Hematopoietic multipotent progenitor cell treated with erythropoietin and hydrocortisone succinate and interleukin-3 and kit ligand, for 15 days (in vitro differentiated cells): ENCODE measurements at regions not wholly inside any gene's neighbourhood (a gene's known extent, or its start where the extent isn't known, plus 50 kb on each side); places are given as distances from the start of the nearest gene placed in this dataset.
"Not testable (repeated sequence)": the region's sequence is repeated elsewhere in the genome, so short reads cannot be mapped to it uniquely, and the experiment has no call there.

Experiments
- DNase-seq: peaks from one replicate; pipeline ENCODE4 v3.0.0-alpha.2; 2015; ENCODE audit warnings: low spot score

- no peak for DNase-seq
These were observed 506.5 kb upstream of the TNP1 start for GRCh38 chr2:217366266-217366895.

GRCh38 chr2:217365656-217366055, 505.8 kb upstream of the TNP1 start:
- no peak for DNase-seq

DNA sequence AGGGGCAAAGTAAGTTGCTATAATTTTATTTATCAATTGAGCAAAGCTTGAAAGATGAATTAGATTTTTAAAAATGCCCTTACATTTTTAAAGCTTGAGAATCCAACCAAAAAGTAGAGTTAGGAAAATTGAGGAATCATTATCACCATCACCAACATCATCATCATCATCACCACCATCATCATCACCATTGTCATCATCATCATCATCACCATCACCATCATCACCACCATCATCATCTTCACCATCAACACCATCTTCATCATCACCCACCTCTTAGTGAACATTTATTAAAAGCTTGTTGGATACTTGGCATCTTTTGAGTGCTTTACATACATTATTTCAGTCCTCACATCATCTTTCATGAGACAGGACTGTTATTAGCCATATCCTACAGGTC, 504.4 kb upstream of the TNP1 start:
- DNase-seq, result no peak

GRCh38 chr2:217363470-217363869, 503.6 kb upstream of the TNP1 start:
- no peak for DNase-seq

GRCh38 chr2:217362710-217363109, 502.8 kb upstream of the TNP1 start:
- DNase-seq, result no peak

GRCh38 chr2:217362286-217362685, 502.4 kb upstream of the TNP1 start:
- DNase-seq, result no peak

GRCh38 chr2:217361483-217361880, 501.6 kb upstream of the TNP1 start:
- DNase-seq, result no peak

DNA sequence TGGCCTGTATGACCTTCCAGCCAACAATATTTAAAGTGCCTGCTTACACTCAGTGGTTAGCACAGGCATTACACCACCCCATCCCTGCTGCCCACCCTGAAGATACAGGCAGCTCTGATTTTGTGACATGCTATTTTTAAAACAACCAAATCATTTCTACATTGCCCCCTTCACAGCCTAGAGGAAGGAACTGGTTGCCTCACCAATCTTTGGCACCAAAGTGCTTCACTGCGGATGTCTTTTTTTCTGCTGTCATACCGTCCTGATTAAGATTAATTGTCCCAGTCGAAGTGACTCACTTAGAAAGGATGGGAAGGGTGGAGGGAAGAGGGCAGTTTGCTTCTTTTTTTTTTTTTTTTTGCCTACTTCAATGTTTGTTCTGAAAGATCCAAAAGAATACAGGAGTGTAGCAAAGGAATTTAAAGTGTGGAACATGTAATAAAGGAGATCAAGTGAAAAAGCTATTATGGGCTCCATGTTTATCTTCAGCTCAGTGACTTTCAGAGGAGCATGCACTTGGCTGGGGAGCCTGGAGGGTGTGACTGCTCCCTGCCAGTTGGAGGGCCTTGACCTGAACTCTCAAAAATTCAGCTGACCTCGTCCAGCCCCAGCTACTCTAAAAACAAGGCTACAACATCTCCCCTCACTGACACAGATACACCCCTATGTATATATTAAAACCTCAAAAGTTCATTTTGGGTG, 501.1 kb upstream of the TNP1 start:
- DNase-seq, result no peak

DNA sequence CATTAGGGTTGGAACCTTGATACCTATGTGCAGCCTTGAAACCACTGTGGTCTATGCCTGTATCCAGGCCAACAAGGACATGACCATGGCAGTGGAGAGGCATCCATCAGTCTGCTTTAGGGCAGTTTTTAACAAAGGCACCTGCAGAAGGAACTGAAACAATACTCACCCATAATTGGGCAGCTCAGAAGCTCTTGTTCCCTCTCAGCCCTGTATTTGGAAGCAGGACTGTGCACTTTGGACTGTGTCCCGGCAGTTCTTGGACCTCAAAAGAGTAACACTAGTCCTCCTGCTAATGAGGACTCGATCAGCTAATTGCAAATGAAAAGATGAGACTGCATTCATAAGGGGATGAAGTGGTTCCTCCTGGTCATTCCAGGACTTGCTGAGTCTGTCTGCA, 500.2 kb upstream of the TNP1 start:
- DNase-seq, result no peak

DNA sequence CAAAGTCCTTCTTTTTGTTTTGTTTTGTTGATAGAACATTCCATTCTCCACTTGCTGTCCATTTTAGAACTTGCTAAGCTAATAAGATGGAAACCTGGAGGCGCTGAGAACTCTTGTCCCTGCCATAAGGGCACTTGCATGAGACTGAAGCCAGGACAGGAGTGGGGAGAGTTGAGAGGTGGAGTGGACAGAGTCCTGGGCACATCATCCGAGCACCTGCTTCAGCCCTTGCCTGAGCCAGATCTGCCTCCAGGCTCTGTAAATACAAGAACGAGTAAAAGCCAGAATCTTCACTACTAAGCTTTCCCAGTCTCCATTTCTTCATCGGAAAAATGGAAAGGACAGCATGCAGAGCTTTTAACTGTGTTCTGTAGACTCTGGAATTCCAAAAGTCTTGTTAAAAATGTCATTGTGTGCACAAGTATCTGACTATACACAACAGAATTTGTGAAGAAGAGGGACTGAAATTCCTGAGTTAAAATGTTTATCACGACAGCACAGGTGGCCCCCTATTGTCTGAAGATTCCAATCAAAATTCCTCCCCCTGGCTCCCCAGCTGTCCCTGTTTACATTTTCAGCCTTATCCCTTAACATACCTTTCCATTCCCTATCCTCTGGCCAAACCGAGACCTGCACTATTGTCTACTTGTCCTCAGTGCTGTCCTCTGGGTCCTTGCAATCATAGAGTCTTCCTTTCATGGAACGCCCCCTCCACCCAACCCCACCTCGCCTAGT, 498.2 kb upstream of the TNP1 start:
- DNase-seq, result no peak

GRCh38 chr2:217356781-217357180, 496.9 kb upstream of the TNP1 start:
- no peak for DNase-seq

GRCh38 chr2:217356142-217356541, 496.3 kb upstream of the TNP1 start:
- no peak for DNase-seq

DNA sequence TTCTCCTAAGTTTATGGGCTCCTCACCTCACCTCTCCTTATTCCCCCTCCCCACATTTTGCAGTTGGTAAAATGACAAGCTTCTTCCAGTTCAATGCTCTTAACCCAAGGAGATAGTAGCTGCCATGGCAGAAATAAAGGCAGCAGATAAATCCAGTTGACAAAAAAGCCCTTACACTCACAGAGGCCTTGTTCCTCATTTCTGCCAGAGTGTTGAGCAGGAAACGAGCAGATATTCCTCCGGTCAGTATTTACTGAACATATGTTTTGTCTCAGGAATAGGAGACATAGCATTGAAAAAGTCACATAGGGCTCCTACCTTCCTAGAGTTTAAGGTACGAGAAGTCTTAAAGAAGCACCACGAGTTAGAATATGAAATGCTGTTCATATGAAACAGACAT, 493.7 kb upstream of the TNP1 start:
- DNase-seq, result no peak

GRCh38 chr2:217351378-217351777, 491.5 kb upstream of the TNP1 start:
- DNase-seq, result no peak

- DNase-seq, result no peak
These were observed 489.4 kb upstream of the TNP1 start for GRCh38 chr2:217349251-217349650.

GRCh38 chr2:217347630-217348029, 487.8 kb upstream of the TNP1 start:
- not testable (repeated sequence) for DNase-seq

GRCh38 chr2:217346043-217346442, 486.2 kb upstream of the TNP1 start:
- DNase-seq, result not testable (repeated sequence)

DNA sequence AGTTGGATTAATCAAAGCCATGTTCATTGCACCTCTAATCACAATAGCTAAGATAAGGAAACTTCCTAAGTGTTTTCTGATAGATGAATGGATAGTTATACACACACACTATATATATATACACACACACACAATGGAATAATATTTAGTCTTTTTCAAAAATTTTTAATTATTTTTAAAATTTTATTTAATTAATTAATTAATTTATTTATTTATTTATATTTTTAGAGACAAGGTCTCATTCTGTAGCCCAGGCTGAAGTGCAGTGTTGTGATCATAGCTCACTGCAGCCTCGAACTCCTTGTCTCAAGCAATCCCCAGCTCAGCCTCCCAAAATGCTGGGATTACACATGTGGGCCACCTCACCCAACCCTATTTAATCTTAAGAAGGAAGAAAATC, 481.0 kb upstream of the TNP1 start:
- no peak for DNase-seq

- no peak for DNase-seq
These were observed 480.3 kb upstream of the TNP1 start for GRCh38 chr2:217340176-217340575.

GRCh38 chr2:217339753-217340152, 479.9 kb upstream of the TNP1 start:
- no peak for DNase-seq

GRCh38 chr2:217338306-217338916, 478.5 kb upstream of the TNP1 start:
- no peak for DNase-seq

- no peak for DNase-seq
These were observed 477.9 kb upstream of the TNP1 start for GRCh38 chr2:217337771-217338170.

- DNase-seq, result no peak
These were observed 476.8 kb upstream of the TNP1 start for GRCh38 chr2:217336694-217337093.
